ENCODE measurements at regions not wholly inside any gene's neighbourhood (a gene's known extent, or its start where the extent isn't known, plus 50 kb on each side); places are given as distances from the start of the nearest gene placed in this dataset.

DNA sequence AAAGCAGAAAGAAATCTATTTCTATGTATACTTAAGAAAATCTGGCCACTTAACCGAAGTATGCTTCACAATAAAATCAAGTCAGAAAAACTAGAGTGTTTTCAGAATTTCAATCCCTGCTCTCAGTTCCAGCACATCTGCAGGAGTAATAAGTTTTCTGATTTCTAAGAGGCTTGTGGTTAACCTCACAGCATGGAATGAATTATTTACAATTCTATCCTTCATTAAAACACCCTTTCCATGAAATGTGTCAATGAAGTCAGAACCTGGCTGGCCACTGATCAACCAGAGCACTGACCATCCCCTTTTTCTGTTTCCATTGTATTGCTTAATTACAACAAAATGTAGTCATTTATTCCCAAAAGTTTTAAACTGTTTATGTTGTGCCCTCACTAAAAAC lies 781.4 kb upstream of the INTU start:
- H3K4me3 ChIP-seq (ENCODE audit: control insufficient read depth, low read depth, low read length): no peak overlapping the region
- TF ChIP-seq, protein P1, sequence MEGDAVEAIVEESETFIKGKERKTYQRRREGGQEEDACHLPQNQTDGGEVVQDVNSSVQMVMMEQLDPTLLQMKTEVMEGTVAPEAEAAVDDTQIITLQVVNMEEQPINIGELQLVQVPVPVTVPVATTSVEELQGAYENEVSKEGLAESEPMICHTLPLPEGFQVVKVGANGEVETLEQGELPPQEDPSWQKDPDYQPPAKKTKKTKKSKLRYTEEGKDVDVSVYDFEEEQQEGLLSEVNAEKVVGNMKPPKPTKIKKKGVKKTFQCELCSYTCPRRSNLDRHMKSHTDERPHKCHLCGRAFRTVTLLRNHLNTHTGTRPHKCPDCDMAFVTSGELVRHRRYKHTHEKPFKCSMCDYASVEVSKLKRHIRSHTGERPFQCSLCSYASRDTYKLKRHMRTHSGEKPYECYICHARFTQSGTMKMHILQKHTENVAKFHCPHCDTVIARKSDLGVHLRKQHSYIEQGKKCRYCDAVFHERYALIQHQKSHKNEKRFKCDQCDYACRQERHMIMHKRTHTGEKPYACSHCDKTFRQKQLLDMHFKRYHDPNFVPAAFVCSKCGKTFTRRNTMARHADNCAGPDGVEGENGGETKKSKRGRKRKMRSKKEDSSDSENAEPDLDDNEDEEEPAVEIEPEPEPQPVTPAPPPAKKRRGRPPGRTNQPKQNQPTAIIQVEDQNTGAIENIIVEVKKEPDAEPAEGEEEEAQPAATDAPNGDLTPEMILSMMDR (conservative IDR thresholded peaks at IDR 0.05; ENCODE audit: control insufficient read depth, insufficient read depth, low read depth, low read length): no peak
- peak; percentile 62 for DNase-seq (ENCODE audit: low read depth)

DNA sequence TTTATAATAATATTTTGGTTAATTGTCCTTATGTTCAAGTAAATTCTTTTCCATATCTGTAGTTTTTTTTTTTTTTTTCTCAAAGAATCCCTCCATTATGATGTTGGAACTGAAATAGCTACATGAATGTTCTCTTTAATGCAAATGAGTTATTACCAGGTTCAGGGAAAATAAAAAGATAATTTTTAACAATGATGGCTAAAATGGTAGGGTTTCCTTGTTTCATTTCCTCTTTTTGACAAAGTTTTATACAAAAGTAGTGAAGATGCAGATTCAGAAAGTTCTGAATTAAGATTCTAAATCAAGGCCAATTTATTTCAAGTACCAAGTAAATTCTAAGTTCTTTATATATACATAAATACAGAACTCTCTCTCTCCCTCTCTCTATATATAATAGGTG lies 779.0 kb upstream of the INTU start:
- DNase-seq (ENCODE audit: low read depth): no peak
- TF ChIP-seq, protein P1 (conservative IDR thresholded peaks at IDR 0.05; ENCODE audit: control insufficient read depth, insufficient read depth, low read depth, low read length): no peak
- no peak overlapping the region for H3K4me3 ChIP-seq (ENCODE audit: control insufficient read depth, low read depth, low read length)

DNA sequence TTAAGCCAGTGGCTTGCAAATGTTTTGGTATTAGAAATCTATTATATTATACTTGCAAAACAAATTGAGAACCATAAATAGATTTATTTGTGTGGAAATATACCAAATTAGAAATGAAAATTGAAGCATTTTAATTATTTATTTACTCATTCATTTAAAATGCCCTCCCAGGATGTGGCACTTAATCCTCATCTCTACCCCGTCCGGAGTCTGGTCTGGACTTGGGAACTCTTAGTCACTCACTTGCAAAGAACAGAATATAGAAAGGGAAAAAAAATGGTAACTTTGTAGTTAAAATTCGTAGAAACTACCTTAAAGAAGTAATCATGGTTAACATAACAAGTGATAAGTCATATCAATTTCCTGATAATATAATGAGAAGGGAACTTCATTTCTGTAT lies 775.9 kb upstream of the INTU start:
- TF ChIP-seq, protein P1 (conservative IDR thresholded peaks at IDR 0.05; ENCODE audit: control insufficient read depth, insufficient read depth, low read depth, low read length): no peak
- no peak overlapping the region for H3K4me3 ChIP-seq (ENCODE audit: control insufficient read depth, low read depth, low read length)
- DNase-seq (ENCODE audit: low read depth): no peak

DNA sequence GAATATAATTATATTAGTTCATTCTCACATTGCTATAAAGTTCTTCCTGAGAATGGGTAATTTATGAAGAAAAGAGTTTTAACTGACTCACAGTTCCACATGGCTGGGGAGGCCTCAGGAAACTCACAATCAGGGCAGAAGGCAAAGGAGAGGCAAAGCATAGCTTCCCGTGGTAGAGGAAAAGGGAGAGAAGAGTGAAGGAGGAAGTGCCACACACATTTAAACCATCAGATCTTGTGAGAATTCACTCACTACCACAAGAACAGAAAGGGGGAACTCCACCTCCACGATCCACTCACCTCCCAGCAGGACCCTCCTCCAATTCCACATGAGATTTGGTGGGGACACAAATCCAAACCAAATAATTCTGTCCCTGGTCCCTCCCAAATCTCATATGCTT lies 773.4 kb upstream of the INTU start:
- TF ChIP-seq, protein P1 (conservative IDR thresholded peaks at IDR 0.05; ENCODE audit: control insufficient read depth, insufficient read depth, low read depth, low read length): no peak
- no peak for DNase-seq (ENCODE audit: low read depth)
- no peak overlapping the region for H3K4me3 ChIP-seq (ENCODE audit: control insufficient read depth, low read depth, low read length)

DNA sequence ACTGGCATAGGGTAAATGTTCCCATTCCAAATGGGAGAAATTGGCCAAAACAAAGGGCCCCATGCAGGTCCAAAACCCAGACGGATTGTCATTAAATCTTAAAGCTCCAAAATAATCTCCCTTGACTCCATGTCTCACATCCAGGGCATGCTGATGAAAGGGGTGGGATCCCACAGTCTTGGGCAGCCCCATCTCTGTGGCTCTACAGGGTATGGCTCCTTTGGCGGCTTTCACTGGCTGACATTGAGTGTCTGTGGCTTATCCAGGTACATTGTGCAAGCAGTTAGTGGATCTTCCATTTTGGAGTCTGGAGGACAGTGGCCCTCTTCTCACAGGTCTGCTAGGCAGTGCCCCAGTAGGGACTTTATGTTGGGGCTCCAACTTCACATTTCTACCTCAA lies 772.9 kb upstream of the INTU start:
- DNase-seq (ENCODE audit: low read depth): no peak
- TF ChIP-seq, protein P1 (conservative IDR thresholded peaks at IDR 0.05; ENCODE audit: control insufficient read depth, insufficient read depth, low read depth, low read length): no peak
- H3K4me3 ChIP-seq (ENCODE audit: control insufficient read depth, low read depth, low read length): no peak overlapping the region

DNA sequence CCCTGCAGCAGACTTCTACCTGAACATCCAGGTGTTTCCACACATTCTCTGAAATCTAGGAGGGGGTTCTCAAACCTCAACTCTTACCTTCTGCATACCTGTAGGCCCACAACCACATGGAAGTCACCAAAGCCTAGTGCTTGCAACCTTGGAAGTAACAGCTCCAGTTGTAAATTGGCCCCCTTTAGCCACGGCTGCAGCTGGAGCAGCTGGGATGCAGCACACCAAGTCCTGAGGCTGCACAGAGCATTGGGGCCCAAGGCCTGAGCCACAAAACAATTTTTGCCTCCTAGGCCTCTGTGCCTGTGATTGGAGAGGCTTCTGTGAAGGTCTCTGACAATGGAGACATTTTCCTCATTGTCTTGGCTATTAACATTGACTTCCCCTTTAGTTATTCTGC lies 772.4 kb upstream of the INTU start:
- no peak for DNase-seq (ENCODE audit: low read depth)
- TF ChIP-seq, protein P1 (conservative IDR thresholded peaks at IDR 0.05; ENCODE audit: control insufficient read depth, insufficient read depth, low read depth, low read length): no peak

DNA sequence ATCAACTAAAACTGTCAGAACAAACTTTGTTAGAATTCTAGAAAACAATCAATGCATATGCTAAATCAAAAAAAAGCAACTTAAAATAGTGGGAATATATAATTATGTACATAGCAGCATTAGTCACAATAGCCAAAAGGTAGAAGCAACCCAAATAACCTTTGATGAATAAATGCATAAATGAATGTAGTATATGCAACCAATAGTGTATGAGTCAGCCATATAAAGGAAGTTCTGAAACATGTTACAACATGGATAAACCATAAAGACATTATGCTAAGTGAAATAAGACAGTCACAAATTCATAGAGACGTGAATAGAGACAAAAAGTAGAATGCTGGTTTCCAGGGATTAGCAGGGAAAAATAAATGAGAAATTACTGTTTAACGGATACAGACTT lies 762.8 kb upstream of the INTU start:
- H3K4me3 ChIP-seq (ENCODE audit: control insufficient read depth, low read depth, low read length): no peak overlapping the region
- no peak for DNase-seq (ENCODE audit: low read depth)
- TF ChIP-seq, protein P1 (conservative IDR thresholded peaks at IDR 0.05; ENCODE audit: control insufficient read depth, insufficient read depth, low read depth, low read length): no peak

More for the DNA sequence above, 772.4 kb upstream of the INTU start:
- no peak overlapping the region for H3K4me3 ChIP-seq (ENCODE audit: control insufficient read depth, low read depth, low read length)
